ENCODE measurements at regions not wholly inside any gene's neighbourhood (a gene's known extent, or its start where the extent isn't known, plus 50 kb on each side); places are given as distances from the start of the nearest gene placed in this dataset.

DNA sequence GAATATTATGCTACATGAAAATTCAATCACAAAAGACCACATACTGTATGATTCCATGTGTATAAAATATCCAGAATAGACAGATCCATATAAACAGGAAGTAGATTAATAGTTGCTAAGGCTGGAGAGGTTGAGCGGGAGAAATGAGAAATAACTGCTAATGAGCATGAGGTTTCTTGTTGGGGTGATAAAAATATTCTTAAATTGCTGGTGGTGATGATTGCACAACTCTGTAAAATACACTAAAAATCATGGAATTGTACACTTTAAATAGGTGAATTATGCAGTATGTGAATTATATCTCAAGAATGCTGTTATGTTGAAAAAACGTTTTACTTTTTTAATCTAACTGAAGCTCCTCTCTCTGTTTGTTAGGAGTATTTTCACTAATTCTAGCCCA, 101.8 kb upstream of the CREB1 start:
- TF ChIP-seq, protein P1, sequence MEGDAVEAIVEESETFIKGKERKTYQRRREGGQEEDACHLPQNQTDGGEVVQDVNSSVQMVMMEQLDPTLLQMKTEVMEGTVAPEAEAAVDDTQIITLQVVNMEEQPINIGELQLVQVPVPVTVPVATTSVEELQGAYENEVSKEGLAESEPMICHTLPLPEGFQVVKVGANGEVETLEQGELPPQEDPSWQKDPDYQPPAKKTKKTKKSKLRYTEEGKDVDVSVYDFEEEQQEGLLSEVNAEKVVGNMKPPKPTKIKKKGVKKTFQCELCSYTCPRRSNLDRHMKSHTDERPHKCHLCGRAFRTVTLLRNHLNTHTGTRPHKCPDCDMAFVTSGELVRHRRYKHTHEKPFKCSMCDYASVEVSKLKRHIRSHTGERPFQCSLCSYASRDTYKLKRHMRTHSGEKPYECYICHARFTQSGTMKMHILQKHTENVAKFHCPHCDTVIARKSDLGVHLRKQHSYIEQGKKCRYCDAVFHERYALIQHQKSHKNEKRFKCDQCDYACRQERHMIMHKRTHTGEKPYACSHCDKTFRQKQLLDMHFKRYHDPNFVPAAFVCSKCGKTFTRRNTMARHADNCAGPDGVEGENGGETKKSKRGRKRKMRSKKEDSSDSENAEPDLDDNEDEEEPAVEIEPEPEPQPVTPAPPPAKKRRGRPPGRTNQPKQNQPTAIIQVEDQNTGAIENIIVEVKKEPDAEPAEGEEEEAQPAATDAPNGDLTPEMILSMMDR (IDR thresholded peaks at IDR 0.05; ENCODE audit: poor library complexity) = no peak
- no peak for TF ChIP-seq EZH2 (IDR thresholded peaks at IDR 0.05; ENCODE audit: borderline replicate concordance)
